ENCODE measurements at regions not wholly inside any gene's neighbourhood (a gene's known extent, or its start where the extent isn't known, plus 50 kb on each side); places are given as distances from the start of the nearest gene placed in this dataset.
"Not testable (repeated sequence)": the region's sequence is repeated elsewhere in the genome, so short reads cannot be mapped to it uniquely, and the experiment has no call there.

DNA sequence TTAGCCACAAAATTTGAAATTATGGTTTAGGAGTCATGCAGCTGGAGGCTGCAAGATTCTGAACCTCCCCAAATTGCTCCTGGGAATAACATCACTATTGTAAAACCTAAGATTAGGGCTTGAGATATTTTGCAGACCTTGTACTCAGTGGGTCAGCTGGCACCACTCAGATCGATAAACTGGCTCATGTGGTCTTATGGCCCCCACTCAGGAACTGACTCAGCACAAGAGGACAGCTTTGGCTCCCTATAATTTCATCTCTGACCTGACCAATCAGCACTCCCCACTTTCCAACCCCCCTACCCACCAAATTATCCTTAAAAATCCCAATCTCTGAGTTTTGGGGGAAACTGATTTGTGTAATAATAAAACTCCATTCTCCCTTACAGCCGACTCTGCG lies 161.6 kb downstream of the BRMS1L start:
- DNase-seq, result no peak

DNA sequence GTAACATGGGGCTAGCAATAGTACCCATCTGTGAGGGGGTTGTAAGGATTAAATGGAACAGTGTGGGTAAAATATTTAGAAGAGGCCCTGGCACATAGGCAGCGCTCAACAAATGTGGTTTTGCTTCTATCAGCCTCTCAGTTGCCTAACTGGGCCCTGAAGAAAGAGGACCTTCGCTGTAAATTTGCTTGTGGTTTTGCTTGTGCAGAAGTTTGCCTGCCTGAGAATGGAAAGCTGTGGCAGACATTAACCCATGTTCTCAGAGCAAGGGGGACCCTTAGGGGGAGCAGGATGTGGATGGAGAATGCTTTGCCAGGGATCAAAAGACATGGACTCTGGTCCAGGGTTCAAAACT lies 160.1 kb downstream of the BRMS1L start:
- DNase-seq, result no peak

DNA sequence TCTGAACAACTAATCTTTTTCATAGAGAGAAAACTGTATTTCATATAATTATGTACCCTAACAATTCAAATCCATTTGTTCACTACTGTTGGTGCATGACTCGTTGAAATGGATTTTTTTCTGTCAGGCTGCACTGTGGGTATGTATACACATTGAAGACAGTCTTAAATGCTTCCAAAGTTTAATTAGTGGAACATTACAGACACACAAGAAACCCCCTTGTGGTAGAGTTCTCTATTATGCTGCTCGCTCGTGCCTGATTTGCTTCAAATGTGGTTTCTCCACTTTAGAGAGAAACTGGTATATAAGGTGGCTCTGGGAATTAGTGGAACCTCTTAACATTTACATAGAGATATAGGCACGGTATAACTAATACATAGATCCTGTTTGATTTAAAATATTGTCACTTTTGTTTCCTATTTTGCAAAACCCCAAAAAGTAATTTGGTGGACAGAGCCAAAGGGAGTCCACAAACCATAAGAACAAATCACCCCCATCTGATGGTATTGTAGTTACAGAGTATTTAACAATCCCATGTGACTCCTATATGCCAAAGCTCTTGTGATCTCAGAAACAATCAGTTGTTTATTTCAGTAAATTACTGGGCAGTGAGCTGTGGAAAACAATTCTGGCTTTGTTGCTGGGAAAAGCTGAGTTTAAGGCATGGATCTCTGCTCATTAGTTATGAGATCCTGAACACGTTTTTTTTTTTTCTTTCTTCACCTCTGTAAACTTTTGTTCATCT lies 159.5 kb downstream of the BRMS1L start:
- no peak for DNase-seq

DNA sequence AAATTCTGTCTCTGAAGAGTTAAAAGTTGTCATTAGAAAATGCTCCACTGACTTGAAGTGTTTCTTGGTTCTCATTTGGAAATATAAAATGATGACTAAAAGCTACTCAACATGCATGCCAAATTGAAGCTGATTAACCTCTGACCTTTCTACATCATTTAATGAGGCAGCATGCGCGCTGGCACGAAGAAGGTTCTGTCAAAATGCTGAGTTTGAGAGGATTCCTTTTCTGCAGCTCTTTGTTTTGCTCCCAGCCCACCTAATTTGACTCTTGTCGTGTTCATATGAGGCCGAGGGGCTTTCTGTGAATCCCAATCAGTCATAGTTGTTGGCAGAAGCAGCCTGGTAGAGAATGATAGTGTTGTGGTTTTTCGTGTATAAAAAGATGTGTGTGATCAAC lies 153.4 kb downstream of the BRMS1L start:
- DNase-seq, result no peak

DNA sequence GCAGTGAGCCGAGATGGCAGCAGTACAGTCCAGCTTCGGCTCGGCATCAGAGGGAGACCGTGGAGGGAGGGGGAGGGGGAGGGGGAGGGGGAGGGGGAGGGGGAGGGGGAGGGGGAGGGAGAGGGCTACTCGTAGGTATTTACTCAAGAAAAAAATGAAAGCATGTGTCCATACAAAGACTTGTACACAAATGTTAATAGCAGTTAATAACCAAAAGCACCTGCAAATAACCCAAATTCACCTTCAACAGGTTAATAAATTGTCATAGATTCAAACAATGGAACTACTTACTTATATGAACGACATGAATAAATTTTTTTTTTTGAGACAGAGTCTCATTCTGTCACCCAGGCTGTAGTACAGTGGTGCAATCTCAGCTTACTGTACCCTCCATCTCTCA lies 152.4 kb downstream of the BRMS1L start:
- DNase-seq, result no peak

DNA sequence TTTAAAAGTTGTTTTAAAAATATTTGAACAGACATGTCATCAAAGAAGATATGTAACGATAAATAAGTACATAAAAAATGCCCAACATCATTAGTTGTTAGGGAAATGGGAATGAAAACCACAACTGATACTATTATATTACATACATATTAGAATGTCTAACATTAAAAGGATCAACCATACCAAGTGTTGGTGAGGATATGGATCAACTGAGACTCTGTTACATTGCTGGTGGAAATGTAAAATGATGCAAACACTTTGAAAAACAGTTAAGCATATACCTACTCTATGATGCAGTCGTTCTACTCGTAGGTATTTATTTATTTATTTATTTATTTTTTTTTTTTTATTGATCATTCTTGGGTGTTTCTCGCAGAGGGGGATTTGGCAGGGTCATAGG lies 149.7 kb downstream of the BRMS1L start:
- DNase-seq, result no peak

DNA sequence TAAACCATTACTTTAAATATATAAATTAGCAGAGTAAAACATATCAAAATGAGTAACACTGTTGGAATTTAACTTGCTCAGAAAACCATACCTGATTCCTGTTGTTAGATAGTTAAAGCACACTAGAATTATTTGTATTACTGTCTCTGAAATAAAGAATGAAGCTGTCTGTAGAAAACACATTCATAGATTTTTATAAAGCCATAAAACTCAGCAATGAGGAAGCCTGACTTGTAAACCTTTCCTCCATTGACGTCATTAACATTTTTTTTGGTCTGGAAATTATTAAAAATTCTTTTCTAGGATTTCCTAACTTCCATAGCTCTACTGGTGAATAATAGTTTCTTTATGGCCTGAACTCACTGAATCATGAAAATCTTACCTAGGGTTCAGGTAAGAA lies 147.6 kb downstream of the BRMS1L start:
- DNase-seq, result no peak

DNA sequence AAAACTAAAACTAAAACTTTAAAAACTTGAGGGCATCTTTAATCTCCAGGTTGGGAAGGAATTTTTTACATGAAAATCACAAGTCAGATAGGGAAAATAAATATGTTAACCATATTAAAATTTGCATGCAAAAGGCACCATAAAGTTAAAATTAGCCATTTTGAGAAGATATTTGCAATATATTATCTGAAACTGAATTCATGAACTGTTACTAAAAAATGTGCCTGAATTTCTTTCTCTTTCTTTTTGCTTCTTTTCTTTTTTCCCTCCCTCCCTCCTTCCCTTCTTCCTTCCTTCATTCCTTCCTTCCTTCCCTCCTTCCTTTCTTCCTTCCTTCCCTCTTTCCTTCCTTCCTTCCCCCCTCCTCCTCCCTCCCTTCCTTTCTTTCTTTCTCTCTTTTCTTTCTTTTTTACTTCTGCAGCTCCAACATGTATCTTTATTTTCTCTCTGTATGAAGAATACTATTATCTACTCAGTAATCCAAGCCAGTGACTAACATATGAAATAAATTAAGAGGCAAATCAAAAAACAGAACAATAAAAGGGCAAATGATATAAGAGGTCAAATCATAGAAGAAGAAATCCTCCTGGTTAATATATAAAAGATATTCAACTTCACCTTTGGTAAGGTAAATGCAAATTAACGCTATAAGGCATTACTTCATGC lies 146.0 kb downstream of the BRMS1L start:
- DNase-seq, result no peak

DNA sequence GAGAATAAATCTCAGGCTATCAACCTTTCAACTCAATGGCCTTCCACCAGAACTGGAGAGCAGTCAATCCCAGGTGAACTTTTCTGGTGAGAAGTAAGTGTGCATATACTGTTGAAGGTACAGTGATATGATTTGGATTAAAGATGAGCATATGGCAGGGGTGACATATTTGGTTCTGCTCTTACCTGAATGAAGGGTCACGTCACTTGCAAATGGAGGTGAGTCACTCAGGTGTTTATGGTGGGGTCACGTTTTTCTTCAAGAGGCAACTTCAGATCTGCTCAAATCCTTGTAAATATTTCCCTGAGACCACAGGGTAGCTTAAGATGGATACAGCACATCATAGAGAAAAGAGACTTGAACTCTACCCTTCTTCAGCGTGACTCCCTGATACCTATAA lies 143.2 kb downstream of the BRMS1L start:
- no peak for DNase-seq

DNA sequence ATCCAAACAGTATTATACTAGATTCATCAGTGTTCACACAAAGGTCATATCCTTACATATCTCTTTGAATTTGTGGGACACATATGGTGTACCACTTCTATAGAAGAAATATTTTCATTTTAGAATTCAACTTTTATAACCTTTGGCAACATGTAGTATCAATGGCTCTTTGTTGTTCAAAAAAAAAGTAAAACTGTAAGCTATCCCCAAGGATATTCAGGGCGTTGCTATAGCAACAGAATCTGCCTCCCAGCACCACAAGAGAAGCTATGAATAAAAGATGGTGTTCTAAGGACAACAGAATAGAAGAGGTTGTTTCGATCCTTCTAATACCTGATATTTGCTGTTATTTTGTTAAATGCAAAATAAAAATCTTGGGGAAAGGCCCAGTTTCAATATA lies 139.3 kb downstream of the BRMS1L start:
- no peak for DNase-seq

DNA sequence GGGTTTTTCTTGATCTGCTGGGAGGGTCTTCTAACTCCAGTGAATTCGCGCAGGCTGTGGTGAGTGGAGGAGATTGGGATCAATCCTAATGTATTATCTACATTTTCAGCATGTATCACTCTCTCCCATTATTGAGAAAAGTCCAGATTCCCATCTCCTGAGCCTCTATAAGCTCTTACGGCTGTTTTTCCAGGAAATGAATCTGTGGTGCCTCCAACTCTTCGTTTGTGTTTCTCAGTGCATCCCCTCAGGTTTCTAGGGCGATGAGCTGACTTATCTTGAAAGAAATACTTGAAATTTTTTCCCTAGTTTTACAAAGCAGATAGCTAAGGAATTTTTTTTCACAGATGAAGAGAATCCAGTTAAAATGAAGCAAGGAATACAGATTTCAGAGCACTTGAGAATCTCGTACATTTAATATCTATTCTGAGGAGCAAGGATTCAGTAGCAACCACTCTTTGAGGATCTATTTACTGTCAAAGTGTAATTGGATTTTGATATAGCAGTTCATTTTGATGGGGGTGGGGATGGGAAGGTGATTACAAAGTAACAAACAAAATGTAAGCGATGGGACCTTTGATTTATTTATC lies 138.7 kb downstream of the BRMS1L start:
- DNase-seq, result no peak

DNA sequence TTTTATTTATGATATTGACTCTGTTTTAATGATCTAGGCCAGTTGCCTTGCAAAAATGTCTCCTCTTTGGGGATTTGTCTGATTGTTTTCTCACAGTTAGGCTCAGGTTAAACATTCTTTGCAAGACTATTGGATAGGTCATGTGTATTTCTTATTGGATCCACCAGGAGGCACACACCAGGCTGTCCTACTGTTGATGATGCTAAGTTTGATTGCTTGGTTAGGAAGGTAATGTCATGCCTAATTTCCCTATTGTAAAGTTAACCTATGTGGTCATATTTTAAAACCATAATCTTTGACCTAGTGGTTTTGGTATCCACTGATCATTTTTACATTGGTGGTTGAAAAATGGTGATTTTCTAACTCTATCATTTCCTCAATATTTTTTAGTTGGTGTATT lies 137.1 kb downstream of the BRMS1L start:
- DNase-seq, result no peak

DNA sequence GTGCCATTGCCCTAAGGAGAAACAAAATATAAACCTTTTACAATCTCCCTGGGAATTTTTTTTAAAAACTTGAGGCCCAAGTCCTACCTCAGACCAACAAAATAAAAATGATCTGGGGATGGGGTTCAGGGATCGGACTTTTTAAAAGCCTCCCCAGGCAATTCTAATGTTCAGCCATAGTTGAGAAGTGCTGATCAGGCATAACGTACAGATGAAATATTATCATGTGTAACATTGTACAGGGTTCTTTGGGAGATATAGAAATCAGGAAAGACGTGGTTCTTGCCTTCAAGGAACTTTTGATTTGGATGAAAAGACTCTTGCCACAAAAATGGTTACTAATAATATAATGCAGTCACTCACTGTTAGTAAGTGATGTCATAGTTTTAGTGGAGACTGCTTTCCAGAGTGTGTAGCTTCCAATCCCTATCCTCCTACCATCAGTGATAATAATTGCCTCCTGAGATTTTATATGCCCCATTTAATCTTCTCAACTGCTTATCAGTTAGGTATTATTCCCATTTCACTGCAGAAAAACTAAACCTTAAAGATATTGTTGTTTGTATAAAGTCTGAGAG lies 135.6 kb downstream of the BRMS1L start:
- no peak for DNase-seq

DNA sequence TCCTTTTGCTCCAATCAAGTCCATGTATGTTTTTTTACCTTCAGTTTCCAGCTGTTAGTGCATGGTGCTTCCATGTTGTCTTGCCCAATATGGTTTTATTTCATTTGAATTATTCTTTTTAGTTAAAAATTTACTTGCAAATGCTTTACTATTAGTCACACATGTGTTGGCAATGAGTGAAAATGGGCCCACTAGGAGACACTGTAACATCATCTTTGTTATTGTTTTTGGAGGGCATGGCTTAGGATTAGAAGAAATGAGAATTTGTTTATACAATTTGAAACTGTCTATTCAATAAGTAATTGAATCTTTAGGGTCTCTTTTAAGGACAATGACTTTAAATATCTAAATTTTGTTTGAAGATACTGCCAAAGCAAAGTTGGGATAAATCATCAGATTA lies 133.7 kb downstream of the BRMS1L start:
- no peak for DNase-seq

DNA sequence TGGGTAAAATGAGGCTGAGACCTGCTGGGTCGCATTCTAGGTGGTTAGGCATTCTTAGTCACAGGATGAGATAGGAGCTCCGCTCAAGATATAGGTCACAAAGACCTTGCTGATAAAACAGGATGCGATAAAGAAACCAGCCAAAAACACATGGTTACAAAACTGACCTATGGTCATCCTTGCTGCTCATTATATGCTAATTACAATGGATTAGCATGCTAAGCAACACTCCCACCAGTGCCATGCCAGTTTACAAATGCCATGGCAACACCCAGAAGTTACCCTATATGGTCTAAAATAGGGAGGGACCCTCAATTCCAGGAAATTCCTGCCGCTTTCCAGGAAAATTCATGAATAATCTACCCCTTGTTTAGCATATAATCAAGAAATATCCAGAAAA lies 132.4 kb downstream of the BRMS1L start:
- no peak for DNase-seq

DNA sequence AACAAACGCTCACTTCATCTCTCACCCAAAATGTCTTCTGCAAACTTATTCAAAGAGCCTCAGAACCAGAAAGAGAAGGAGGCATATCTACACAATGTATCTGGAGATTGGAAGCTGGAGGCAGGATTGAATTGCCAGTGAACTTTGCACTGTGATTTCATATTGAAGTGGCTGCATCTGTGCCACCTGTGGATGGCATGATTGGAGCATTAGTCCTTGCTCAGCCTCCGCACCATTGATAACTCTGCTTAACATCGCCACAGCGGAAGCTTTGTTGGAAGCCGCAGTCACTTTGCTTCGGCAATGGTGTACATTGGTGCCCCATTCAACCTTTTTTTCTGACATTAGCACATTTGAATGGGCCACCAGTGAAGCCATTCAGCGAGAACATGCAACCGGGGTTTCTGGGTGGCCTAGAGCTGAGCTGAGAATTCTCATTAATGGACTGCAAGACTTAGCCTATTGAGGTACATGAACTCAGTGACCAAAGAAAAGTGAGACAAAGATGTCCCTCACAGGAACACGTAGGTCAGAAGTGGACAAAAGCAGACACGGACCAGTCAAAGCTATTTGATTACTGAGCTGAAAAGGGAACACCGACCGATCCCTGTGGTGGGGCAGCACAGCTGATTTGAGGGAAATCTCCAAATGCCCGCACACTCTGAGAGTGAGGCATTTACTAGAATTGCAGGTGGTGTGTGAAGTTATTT lies 130.4 kb downstream of the BRMS1L start:
- no peak for DNase-seq

DNA sequence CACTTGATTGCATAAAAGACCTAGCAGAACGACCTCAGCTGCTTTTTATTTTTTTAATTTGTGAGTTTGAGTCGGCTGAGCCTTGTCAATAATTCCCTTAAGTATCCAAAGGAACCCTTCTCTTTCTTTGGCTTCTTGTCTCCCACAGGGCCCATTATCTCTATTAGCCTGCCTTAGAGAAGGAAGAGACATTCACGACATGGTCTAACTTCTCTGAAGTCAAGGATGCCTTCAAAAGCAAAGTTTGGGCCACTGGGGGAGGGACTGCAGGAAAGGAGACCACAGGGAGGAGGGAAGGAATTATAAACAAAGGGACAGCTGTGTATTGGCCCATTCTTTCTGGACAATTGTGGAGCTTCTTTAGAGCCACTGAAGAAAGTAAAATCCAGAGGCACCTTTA lies 126.4 kb downstream of the BRMS1L start:
- DNase-seq, result no peak

DNA sequence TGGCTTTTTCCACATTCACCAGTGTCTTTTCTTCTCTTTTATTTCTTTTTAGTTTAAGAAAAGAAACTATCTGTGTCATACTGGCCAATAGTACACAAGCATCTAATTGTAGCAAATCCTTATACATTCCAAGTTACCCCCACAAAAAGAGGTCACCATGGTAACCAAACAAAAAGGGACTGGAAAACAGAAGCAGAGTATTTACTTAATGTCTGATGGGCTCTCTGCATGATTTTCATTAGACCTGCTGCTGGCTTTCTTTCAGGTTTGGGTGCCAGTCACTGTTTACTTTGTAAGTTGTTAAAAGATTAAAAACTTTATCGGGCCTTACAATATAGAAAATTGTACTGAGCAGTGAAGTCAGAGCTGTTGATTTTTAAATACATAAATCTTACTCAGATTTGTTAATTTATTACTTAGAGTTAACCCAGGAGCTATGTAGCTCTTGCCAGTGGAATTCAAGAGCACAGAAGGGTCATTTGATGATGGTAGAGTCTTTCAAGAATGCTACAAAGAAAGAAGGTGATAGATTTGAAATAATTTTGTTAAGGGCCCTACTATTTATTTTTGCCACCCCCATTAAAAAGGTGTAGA lies 123.9 kb downstream of the BRMS1L start:
- DNase-seq, result no peak

DNA sequence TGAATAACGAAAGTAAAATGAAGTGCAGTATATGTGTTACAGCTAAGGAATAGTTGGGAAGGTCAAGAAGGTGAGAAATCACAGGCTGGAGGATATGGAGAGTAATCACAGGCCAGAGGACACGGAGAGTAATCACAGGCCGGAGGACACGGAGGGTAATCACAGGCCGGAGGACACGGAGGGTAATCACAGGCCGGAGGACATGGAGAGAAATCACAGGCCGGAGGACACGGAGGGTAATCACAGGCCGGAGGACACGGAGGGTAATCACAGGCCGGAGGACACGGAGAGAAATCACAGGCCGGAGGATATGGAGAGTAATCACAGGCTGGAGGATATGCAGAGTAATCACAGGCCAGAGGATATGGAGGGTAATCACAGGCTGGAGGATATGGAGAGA lies 121.8 kb downstream of the BRMS1L start:
- not testable (repeated sequence) for DNase-seq

DNA sequence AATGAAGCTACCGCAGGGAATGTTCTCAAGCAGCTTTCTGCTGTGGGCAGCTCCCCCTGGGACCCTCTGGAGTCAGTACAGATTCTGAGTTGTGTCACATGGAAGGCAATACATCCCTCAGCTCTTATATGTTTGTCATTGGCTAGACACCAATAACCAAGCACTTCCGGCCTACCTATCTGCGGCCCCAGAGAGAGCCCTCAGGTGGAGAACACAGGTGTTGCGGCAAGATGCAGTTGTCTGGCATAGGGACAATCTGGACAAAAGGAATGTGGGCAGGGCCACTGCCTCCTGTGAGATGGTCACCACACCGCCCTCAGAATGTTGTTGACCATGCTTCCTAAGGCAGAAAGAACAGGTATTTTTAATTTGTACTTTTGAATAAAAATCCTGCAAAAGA lies 118.7 kb downstream of the BRMS1L start:
- no peak for DNase-seq

DNA sequence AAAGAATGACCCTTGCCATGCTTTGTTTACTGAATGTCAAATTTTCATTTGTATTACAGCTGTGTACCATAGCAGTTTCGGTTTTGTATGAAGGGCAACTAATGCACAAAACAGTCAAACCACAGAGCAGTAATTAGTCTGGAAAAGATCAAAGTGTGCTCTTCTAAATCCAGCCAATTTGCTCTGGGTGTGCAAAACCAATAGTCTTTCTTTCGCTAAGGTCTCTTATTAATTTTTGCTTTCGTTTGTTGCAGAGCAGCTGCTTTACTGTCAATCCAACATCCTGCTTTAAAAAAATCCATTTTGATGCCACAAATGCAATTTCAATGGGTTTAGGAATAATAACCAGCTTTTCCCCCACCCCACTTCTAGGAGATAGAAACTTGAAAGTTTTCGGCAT lies 114.2 kb downstream of the BRMS1L start:
- DNase-seq, result no peak

DNA sequence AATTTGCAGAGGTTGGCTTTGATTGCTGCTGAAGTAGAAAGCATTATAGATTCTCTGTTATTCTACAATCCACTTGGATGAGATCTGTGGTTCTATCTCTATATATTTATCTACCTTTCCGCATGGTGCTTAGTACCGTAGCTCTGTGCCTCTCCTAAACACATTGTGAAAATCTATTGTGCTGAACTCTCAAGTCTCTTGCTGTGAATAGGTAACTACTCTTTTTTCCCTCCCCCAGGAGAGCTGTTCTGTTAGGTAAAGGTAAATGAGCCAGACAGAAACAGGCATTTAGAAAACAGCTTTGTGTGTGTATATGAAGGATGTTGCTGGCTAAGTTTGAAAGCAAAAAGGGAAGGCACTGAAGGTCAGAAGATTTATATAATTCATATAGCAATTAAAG lies 112.6 kb downstream of the BRMS1L start:
- no peak for DNase-seq

DNA sequence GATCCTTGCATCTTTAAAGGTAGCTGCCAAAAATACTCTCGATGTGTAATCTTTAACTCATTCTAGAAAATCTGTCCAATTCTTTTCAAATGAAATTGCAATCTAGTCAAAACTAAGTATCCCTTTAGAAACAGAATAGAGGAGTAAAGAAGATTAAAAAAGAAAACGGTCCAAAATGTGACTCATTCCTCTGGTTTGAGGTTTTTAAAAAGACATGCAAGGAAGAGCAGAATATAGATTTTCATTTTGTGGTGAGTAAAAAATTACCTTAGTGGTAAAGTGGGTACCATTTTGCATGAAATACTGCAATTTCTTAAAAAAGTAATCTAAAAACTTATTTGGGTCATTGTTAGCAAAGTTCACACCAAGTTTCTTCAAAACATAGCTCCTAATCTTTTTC lies 108.4 kb downstream of the BRMS1L start:
- DNase-seq, result no peak

Measured in activated CD4-positive, CD25-positive, alpha-beta regulatory T cell (primary cell).